ENCODE measurements at regions not wholly inside any gene's neighbourhood (a gene's known extent, or its start where the extent isn't known, plus 50 kb on each side); places are given as distances from the start of the nearest gene placed in this dataset.
"Not testable (repeated sequence)": the region's sequence is repeated elsewhere in the genome, so short reads cannot be mapped to it uniquely, and the experiment has no call there.

DNA sequence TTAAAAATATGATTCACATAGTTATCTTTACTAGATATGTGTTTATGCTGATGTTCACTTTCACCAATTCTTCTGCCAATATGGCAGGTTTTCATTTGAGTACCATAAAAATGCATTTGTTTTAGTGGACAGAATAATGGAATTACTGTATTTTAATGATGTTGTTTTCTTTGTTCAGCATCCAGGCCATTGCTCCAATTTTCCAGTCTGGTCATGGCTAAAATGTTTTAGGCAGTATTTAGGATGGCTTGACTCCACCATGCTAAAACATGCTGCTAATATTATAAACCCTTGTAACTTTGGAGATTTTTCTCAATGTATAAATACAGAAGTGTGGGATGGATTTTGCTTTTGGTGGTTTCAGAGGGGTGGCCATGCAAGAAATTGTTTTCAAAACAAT, 273.0 kb upstream of the RPS23 start:
- DNase-seq (ENCODE audit: low spot score): no peak

- no peak for DNase-seq (ENCODE audit: low spot score)
Measured at GRCh38 chr5:82549263-82549662, 271.1 kb upstream of the RPS23 start.

DNA sequence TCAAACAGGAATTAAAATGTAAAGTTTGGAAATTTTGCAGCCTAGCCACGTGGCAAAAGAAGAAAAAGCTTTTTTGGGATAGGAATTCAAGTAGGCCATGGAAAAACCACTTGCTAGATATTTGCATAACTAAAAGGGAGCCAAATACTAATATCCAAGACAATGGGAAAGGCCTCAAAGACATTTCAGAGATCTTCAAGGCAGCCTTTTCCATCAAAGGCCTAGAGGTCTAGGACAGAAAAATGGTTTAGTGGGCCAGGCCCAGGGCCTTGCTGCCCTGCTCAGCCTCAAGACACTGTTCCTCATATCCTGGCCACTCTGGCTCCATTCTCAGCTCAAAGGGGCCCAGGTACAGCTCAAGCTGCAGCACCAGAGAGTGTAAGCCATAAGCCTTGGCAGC, 265.9 kb upstream of the RPS23 start:
- DNase-seq (ENCODE audit: low spot score): no peak

DNA sequence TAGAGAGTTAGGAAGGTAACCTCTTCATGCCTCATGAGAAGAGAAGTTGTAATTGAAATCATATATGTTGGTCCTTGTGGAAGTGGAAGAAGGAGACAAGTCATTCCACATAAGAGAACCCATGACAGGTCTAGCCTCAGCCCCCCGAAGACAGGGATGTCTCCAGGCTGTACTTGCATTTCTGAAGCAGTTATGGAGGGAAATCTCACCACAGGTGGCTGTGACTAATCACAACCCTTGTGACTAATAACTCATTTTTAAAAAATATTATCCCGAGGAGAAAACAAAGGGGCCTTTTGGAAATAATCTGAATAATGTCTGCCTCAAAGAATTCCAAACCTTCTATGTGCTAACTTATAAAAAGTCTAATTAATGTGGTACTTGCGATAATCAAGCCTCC, 262.1 kb upstream of the RPS23 start:
- no peak for DNase-seq (ENCODE audit: low spot score)

- no peak for DNase-seq (ENCODE audit: low spot score)
Measured at GRCh38 chr5:82538339-82539034, 260.3 kb upstream of the RPS23 start.

DNA sequence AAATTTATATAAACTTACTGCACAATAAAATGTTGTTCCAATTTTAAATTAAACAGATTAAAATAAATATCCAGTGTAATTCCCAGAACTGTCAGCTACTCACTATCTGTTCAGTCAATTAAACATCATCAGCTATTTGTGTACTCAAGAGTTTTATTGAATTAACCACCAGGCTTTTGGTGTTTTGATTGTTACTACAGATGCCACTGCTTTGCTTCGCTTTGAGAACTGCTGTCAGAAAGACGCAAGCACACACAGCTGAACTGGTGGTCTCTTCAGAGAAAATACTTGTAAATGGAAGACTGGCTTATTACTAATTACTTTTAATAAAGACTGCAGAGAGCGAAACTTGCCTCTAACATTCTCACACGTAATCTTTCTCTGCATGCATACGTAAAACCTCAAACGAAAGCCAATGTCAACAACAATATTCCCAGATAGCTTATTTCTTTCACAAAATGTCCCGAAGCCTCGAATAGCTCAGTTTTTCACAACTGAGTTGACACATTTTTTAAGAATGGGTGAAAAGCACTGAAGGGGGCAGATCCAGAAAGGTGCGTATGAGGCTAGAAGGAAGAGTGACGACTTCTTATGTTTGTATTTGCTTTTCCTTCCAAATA, 259.6 kb upstream of the RPS23 start:
- DNase-seq (ENCODE audit: low spot score): no peak

GRCh38 chr5:82534986-82535385, 256.8 kb upstream of the RPS23 start:
- no peak for DNase-seq (ENCODE audit: low spot score)

DNA sequence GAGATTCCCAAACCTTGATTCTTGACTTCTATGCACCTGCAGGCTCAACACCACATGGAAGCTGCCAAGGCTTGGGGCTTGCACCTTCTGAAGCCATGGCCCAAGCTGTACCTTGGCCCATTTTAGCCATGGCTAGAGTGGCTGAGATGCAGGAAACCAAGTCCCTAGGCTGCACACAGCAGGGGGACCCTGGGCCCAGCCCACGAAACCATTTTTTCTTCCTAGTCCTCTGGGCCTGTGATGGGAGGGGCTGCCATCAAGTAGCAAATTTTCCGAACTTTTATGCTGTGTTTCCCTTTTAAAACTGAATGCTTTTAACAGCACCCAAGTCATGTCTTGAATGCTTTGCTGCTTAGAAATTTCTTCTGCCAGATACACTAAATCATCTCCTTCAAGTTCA, 253.9 kb upstream of the RPS23 start:
- DNase-seq (ENCODE audit: low spot score): not testable (repeated sequence)

- no peak for DNase-seq (ENCODE audit: low spot score)
Measured at GRCh38 chr5:82526540-82526939, 248.4 kb upstream of the RPS23 start.

DNA sequence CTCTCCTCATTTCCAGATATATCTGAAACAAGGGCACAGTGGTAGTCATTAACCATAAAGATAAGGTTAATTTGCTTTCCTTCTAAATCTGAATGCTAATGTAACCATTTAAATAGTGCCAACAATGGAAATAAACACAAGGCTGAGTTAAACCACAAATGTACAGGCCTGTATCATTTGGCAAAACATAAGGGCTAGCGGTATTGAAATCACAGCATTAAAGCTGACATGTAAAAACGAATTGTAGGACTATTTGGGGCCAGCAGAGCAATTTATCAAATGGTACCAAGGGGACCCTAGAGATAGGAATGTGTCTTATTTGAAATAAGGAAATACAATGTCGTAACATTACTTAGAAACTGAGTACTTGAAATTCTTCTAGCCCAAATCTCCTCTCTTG, 247.5 kb upstream of the RPS23 start:
- DNase-seq (ENCODE audit: low spot score): no peak

DNA sequence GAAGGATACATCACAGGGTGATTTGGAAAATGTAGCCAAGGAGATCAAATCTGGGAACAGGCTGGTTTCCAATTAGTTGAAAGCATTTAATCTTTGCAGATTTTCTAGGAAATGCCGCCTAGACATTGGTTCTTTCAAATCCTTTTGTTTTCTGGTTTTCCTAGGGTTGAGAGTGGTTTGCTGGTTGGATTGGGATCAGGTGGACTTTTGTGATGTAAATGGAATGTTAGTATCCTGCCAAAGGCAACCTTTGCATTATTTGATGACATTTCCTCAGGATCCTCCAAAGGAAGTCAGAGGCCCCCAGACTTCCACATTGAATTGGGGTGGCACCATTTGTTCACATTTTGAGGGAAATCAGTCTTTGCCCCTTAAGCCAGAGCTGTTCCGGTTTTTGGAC, 245.5 kb upstream of the RPS23 start:
- no peak for DNase-seq (ENCODE audit: low spot score)

GRCh38 chr5:82522897-82523296, 244.7 kb upstream of the RPS23 start:
- no peak for DNase-seq (ENCODE audit: low spot score)

DNA sequence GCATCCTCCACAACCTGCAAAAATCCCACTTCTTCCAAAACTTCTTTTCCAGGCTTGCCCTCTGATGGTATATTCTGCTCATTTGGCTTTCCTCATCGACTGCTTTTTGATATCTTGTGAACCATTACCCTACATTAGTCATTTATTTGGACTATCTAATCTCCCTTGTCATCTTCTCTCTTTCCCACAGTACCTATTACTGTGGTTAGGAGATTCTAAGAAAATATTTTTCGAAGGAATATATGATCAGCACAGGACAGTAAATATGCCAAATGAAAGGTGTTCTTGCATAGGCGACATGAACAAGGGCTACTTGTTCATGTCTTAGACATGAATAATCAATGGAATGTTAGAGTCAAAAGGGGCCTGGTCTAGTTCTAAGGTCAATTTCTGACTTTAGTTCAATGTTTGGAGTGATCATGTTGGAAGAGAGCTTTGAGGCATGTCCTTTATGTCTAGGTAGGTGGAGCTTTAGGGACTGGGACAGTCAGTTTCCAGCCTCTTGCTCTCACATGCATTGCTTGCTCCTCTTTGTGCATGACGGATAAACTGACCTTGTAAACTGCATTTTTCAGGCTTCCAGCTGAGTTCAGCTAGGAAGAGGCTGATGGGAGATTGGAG, 243.4 kb upstream of the RPS23 start:
- DNase-seq (ENCODE audit: low spot score): no peak

- DNase-seq (ENCODE audit: low spot score): no peak
Measured at GRCh38 chr5:82519558-82519957, 241.4 kb upstream of the RPS23 start.

DNA sequence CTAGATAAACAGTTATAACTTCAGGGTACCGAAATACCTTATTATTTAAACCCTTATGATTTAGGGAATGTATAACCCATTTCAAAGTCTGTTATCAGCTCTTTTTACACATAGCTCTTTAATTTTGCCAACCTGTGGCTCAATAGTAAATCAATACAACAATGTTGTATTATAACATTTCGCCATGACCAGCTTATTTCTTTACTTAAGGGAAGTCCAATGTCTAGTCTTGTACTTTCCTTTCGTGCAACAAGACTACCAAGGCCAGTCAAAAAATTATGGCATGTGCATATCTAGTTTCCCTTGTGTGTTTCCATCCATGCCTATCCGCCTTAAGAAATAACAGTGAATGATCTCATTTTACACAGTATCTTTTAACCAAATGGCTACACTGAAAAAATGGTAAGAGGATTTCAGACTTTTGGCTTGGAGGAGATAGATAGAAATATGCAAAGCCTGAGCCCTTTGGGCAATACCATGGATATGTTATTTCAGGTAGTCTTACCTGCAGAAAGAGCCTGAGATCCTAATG, 239.5 kb upstream of the RPS23 start:
- no peak for DNase-seq (ENCODE audit: low spot score)

- peak; percentile 58 for DNase-seq (ENCODE audit: low spot score)
Measured at GRCh38 chr5:82513738-82514137, 235.6 kb upstream of the RPS23 start.

DNA sequence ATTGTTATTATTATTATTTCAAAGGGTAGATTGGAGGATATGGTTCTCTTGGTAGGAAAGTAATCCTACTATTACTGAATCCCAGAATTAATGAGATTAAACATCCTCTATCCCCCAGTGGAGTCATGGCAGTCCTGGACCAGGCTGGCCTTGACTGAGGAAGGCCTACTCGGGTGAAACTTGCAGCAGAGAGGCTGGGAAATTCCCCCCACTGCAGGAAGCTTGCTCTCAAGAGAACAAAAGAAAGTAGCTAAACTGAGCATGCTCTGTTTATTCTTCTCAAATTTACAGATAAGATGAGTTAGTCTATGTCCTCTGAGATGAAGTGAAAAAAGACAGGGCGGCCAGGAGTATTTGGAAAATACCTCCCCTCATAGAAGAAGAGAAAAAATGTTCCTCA, 233.9 kb upstream of the RPS23 start:
- no peak for DNase-seq (ENCODE audit: low spot score)

DNA sequence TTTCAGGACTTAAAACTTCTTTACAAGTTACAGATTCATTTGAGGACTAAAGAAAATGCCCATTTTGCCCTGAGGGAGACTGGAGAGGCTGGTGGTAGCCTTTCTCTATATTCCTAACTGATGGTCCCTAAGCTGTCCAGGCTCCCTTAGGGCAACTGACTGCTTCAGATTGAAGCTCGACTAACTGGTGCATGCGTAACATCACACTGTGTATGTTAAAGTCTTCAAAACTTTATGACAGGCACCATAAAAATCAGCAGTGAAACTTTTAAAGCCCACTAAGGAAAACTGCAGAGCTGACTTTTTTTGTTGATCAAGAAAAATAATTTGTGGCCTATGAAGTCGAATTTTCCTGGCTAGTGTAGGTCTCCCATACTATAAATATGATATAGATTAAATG, 233.0 kb upstream of the RPS23 start:
- DNase-seq (ENCODE audit: low spot score): no peak

- no peak for DNase-seq (ENCODE audit: low spot score)
Measured at GRCh38 chr5:82509762-82510161, 231.6 kb upstream of the RPS23 start.

DNA sequence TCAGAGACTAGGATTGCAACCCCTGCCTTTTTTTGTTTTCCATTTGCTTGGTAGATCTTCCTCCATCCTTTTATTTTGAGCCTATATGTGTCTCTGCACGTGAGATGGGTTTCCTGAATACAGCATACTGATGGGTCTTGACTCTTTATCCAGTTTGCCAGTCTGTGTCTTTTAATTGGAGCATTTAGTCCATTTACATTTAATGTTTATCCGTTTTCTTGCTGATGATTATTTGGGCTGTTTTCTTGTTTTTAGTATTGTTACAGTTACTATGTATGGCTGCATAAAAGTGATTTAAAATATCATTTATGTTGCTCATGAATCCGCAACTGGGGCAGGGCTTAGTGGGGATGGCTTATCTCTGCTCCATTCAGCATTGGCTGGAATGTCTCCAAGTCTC, 228.2 kb upstream of the RPS23 start:
- not testable (repeated sequence) for DNase-seq (ENCODE audit: low spot score)

DNA sequence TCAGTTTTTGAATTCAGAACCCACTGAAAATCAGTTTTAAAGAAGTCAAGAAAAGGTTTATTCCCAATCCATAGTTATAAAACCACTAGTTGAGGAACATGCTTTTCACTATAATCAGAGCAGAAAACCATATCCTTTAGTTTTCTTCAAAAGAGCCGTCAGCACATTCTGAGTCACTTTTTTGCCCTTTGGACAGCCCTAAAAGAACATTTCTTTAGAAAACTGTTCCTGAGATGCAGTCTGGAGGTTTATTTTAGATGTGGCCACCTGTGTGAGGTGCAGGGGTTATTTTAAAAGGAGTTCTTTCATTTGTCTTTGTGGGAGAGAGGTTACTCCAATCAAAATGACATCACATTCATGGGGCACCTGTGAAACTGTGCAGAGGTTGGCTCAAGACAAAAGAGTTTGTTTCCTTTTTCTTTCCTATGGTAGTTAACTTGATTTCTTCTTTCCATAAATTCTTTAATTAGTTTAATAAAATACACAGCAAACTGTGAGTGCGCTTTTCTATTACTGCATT, 221.6 kb upstream of the RPS23 start:
- DNase-seq (ENCODE audit: low spot score): no peak

GRCh38 chr5:82497242-82497641, 219.1 kb upstream of the RPS23 start:
- no peak for DNase-seq (ENCODE audit: low spot score)

- no peak for DNase-seq (ENCODE audit: low spot score)
Measured at GRCh38 chr5:82494942-82495341, 216.8 kb upstream of the RPS23 start.

Data from ecto neural progenitor cell (in vitro differentiated cells).